ENCODE measurements at regions not wholly inside any gene's neighbourhood (a gene's known extent, or its start where the extent isn't known, plus 50 kb on each side); places are given as distances from the start of the nearest gene placed in this dataset.
"Not testable (repeated sequence)": the region's sequence is repeated elsewhere in the genome, so short reads cannot be mapped to it uniquely, and the experiment has no call there.

DNA sequence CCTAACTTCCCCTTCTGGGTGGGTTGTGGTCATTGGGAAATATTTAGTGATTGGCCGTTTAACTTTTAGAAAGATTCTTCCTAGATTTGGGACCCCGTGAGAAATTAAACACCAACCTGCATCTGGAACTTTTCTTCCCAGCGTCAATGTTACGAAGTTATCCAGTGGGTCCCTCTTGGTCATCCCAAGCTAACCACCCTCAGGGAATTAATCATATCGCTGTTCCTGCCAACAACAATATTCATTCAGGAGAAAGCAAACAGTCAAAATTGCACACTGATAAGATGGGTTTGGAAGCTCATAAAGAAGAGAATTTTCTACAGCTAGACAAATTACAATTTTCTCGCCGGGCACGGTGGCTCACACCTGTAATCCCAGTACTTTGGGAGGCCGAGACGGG, 121.2 kb upstream of the STX18 start:
- DNase-seq, result no peak

DNA sequence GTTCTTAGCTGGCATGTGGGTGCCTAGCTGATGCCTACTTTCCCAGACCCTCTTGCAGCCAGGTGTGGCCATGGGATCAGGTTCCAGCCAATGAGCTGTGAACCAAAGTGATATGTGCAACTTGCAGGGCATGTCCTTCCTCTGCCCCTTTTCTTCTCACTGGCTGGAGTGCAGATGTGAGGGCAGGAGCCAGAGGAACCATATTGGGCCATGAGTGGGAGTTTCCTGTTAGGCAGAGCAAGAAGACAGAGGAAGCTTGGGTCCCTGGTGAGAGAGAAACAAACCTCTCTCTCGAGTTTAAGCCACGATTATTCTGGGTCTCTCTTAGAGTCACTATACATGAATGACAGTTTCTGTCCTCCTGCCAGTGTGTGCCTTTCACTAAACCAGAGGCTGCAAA, 120.4 kb upstream of the STX18 start:
- DNase-seq, result peak; percentile 1 to 4

DNA sequence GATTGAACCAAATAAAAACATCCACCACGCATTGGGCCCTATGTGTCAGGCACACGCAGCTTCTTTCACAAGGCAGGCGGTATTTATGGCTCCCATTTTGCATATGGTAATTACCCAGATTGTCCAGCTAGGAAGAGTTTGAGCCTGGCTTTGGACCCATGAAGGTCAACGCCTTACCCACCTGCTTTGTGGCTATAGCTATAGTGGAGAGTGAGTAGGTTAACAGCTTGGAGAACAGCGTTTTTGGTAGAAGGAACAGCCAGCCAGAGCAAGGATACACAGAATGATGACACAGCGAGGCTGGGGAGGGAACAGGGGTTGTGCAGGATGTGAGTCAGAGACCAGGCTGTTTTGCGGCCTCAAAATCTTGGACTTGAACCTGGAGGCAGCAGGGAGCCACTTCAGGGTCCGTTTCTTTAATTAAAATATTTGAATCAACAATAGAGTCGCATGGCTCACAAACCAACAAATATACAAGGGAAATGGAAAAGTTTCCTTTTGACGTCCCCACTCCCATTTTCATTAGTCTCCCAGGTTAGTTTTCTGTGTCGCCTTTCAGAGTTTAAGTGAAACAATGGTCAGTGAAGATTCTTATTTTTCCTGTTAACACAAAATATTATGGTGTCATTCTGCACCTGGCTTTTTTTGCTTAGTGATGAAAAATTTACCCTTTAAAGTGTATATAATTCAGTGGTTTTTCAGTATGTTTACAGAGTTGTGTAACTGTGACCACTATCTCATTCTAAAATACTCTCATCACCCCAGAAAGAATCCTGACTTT, 118.2 kb upstream of the STX18 start:
- peak; percentile 3 to 8 for DNase-seq

DNA sequence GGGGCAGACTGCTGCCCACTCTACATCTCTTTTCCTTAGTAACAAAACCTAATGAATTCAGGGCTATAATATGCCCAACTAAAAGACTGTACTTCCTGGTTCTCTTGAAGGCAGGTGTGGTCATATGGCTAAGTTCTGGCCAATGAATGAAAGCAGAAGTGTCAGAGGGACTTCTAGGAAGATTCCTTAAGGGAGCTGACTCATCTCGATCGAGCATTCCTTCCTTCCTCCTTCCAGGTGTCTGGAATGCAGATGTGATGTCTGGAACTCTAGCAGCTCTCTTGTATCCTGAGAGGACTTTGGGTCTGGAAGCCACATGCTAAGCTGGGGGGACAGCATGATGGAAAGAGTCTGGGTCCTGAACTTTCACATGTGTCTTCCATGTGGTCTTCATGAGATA, 116.2 kb upstream of the STX18 start:
- DNase-seq, result no peak

DNA sequence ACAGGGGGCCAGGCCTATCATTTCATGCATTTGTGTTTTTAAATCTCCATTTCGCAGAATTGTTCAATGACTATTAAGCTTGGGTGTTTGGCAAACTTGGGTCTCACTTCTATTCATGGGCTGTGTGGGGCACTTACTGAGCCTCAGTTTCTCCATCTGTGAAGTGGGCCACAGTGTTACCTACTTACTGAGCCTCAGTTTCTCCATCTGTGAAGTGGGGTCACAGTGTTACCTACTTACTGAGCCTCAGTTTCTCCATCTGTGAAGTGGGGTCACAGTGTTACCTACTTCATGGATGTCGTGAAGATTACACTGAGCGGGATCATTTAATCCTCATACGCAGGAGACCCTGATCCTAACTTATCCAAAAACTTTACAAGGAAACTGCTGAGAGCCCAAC, 115.1 kb upstream of the STX18 start:
- no peak for DNase-seq

DNA sequence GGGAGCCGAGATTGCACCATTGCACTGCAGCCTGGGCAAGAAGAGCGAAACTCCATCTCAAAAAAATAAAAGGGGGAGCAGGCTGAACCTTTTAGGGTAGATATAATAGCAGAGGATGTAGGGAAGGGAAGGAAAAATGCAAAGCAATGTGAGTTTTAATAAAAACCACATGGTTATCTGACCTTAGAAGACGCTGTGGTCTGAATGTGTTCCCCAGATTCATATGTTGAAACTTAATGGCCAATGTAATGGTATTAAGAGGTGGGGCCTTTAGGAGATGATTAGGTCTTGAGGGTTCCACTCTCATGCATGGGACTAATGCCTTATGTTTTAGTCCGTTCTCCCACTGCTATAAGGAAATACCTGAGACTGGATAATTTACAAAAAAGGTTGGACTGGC, 114.1 kb upstream of the STX18 start:
- no peak for DNase-seq

DNA sequence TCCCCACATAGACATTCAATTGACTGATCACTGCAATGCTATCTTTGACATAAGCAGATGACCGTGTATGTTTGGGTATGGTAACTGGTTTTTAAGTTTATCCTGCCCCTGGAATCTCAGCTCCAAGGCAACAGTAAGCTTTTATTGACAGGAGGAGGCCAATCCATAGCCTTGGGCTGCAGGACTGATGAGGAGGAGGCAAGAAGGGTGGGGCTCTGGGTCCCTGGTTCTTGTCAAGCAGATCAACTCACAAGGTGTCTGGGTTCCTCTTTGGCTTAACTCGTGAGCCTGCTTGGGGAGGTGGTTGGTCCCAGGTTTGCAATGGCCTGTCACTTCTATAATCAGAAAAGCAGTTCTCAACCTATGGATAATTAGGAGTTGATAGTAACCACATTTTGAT, 113.2 kb upstream of the STX18 start:
- DNase-seq, result no peak

DNA sequence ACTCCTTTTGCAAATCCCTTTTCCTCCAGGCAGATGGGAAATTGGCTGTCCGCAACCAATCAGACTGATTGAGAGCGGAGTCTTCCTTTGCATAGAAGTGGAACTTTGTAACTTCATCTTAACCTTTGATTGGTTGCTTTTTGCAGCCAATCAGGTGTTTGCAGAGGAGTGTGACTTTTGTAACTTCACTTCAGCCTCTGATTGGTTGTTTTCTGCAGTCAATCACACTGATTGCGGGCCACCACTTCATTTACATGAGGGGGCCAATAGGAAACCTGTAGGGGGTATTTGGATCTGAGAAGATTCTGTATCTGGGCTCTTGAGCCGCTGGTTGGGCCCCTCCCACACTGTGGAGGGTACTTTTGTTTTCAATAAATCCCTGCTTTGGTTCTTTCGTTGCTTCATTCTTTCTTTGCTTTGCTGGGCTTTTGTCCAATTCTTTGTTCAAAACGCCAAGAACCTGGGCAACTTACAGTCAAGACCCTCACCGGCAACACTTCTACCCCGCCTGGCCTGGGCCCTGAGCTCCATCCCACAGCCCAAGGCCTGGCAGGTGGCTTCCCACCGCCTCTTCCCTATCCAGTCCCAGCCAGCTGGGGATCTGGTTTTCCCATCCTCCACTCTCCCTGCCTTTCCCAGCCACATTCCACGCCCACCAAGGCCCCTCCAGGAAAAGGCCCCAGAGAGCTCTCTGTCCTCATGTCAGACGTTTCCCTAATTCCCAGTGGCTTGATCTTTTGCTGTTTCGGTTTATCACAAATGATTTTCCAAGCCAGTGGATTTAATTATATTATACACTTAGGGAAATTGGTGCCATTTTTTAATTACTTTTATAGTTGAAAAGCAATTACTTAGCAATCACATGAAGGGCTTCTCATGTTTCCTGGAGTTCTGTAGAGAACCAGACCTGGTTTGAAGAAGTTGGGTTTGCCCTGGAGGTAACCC, 110.2 kb upstream of the STX18 start:
- no peak for DNase-seq

DNA sequence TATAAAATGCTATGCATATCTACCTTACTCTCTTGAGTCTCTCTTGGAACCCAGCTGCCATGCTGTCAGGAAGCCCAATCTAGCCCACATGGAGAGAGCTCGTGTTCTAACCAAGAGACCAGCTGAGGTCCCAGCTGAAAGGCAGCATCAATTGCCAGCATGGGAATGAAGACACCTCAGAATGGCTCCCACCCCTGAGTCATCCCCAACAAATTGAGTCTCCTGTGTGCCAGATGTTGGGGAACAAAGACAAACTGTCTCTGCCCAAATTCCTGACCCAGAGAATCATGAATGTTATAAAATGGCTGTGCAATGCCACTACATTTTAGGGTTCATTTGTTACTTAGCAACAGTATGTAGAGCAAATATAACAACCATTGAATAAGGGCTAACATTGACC, 105.2 kb upstream of the STX18 start:
- no peak for DNase-seq

DNA sequence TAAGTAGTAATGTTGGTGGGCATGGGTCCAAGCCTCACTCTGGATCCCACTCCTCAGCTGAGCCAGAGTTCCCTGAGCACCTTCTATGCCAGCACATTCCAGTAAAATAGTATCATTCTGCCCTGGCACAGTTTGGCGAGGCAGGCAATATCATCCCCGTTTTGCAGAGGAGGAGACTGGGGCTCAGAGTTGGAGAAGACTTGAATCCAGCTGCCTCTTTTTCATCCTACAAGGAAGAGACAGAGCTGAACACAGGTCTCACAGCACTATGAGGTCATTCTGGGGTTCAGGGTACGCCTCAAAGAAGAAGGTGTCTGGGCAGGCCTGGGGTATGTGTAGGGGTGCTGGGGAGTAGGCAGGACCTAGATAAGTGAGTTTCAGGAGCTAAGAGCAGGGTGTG, 103.9 kb upstream of the STX18 start:
- DNase-seq, result no peak

DNA sequence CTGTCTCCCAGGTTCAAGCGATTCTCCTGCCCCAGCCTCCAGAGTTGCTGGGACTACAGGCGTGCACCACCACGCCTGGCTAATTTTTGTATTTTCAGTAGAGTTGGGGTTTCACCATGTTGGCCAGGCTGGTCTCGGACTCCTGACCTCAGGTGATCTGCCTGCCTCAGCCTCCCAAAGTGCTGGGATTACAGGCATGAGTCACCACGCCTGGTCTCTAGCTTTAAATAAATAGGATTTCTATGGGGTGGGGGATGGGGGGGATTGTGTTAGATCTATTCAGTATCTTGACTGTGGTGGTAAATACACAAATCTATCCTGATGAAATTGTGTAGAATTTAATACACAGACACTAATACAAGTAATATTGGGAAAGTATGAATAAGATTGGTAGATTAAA, 102.4 kb upstream of the STX18 start:
- not testable (repeated sequence) for DNase-seq

DNA sequence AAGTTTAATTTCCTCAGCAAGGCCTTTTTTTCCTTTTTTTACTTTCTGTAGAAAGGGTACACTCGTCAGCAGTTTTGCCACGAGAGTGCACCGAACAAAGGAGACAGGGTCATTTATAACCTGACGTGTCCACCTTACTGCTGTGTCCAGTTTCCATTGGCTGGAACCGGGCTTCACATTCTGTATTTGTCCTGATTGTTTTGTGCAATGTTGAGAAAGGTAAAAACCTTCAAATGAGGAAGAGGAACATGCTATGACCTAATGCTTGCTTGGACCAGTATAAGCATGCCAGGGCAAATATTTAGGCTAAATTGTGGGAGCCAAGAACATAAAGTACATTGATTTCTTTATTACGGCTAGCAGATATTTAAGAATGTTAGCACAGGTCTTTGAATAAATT, 101.9 kb upstream of the STX18 start:
- not testable (repeated sequence) for DNase-seq

DNA sequence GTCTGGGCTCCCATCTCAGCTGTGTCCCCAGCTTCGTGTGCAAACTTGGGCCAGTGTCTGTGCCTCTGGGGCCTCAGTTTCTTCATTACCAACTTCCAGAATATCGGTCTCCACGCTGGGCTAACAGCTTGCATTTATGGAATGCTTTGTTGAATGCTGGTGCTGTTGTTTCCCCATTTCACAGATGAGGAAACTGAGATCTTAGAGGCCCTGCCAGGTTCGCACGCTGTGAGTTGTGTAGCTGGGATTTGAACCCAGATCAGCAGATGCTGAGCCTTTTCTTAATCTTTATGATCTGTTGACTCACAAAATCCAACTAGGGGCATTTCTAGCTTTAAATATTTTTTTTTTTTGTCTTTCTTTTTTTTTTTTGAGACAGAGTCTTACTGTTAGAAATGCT, 101.5 kb upstream of the STX18 start:
- DNase-seq, result no peak

DNA sequence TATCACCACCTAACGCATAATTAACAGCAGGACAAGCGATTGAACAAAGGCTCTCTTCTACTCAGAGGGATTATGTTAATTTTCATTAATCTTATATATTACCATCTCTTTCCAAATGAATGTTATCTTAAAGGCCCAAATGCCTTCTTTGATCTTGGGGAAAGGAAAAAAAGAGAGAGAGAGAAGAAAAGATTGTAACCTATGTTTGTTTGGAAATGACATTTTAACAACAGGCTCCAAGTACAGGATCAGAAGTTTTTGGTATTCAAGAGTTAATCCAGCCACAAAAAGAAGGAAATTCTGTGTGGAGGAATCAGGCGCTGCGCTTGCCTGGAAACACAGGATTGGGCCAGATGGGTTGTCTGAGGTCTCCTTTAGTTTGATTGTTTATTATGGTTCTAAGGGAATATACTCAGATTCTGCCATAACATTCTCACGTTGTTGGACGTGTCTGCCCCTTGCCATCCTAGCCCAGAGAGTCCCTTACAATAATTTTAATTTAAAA, 100.7 kb upstream of the STX18 start:
- no peak for DNase-seq

DNA sequence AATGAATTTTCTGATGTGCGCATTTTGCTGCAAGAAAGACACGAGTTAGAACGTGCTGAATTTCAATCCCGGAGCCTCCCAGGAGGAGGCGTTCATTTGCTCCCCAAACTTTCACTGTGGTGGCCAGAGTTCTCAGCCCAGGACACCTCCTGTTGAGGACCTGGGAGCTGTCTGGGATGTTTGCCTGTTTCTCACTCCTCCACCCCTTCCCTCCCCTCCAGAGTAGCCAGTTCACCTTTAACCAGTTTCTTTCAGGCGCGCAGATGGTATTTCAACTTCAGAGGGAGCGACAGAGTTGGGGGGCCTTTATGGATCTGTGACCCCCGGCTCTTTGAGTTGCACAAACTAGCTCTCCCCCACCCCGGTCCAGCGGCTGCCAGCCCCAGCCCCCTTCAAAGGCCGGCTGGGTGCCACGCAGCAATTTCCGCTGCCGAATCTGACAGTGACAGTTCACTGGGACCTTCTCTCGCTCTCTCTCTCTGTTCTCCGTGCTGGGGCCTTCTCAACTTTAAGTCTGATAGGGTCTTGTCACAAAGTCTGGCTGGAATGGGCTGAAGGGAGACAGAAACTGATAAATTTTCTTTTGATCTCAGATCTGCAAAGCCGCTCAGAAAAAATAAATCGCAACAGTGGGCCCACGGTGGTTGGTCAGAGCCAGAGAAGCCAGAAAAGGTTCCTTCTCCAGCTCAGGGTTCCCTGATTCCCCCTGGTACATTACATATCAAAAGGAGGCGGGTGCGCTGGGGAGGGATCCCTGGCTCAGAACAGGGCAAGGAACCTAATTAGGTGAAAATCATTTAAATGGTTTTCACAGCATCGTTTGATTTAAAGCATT, 100.0 kb upstream of the STX18 start:
- DNase-seq, result no peak

DNA sequence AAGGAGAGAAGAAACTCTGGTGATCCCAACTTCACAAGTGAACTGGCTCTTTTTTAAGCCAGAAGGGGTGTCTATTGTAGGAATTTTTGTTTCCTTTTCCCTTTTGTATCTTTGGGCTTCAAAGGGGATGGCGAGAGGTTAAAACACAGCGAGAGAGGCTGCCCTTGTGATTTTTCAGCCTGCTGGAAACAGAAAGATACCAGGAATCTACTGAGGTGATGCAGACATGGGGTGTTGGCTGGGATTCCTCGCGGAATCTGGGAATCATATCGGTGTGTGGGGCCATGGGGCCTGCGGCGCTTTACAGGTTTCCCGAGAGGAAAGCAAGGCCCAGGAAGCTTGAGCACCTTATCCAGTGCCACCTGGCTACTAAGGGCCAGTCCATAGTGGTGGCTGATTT, 99.4 kb upstream of the STX18 start:
- no peak for DNase-seq

DNA sequence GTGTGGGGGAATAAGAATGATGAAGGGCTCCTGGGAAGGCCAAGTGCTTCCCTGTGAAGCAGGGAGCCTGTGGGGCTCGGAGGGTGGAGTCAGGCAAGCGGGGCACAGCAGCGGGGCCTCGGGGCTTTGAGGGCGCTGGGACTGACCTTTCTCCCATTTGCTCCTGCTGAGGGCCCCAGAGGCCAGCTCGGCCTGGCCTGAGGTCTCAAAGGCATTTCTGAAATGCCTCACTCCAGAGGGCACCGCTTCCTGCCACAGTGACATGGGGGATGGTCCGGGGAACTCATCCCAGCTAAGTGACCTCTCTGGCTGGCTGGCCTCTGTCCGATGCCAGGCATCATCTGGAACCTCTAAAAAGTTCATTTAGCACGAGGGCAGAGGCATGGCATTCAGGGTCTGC, 98.8 kb upstream of the STX18 start:
- DNase-seq, result no peak

DNA sequence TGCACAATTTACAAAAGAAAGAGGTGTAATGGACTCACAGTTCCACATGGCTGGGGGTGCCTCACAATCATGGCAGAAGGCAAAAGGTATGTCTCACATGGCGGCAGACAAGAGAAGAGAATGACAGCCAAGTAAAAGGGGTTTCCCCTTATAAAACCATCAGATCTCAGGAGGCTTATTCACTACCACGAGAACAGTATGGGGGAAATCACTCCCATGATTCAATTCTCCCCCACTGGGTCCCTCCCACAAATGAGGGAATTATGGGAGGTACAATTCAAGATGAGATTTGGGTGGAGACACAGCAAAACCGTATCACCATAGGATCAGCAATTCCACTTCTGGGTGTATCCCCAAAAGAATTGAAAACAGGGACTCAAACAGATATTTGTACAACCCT, 97.5 kb upstream of the STX18 start:
- no peak for DNase-seq

DNA sequence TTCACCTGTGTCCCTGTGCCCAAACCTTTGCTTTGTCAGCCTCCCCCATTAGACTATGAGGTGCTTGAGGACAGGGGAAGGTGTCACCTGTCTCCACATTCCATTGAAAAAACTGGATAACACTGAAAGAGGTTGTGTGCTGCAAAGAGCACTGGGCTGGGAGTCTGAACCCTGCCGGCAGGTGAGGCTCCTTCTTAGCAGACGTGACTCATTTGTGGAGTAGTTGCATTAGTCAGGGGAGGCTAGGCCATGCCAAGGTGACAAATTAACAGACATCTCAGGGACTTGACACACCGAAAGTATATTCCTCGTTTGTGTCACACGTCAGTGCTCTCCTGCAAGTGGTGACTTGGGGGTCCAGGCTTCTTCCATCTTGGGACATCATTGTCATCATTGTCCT, 95.9 kb upstream of the STX18 start:
- no peak for DNase-seq

DNA sequence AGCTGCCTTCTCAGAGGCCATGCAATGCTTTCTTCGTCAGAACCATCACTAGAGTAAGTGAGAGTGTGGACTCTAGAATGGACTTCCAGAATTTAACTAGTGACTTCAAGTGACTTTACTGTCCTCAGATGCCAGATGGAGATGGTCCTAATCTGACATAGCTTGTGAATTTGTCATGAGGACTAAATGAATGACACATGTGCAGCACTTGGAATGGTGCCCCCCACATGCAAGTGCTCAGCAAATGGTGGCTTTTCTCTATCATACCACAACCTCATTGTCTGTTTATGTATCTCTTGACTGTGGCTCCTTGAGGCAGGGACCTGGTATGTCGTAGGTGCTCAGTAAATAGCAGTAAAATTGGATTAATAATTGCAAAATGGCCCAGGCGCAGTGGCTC, 91.6 kb upstream of the STX18 start:
- no peak for DNase-seq

DNA sequence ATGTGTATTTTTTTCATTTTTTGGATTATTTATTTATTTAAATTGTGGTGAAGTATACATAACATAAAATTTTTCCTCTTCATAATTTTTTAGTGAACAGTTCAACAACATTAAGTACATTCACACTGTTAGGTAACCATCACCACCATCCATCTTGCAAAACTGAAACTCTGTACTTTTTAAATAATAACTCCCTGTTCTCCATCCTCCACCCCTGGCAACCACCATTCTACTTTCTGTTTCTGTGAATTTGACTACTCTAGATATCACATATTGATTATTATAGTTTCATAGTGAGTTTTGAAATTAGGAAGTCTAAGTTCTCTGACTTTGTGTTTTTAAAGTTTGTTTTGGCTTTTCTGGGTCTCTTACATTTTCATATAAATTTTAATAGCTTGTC, 89.3 kb upstream of the STX18 start:
- DNase-seq, result no peak

DNA sequence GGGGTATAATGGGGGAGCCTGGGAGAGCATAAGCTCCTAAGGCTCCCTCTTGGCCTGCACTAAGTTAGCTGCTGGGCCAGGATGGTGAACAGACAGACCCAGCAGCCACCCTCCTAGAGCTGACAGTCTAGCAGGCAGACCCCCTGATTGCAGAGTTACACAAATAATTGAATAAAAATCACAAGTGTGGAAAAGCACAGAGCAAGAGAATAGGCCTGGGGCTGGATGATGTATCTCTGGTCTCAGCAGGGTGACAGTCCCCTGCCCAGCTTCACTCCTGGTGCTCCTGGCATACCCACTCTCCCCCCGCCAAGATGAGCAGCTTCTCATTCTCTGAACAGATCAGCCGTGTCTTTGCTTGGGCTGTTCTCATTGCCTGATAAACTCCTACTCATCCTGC, 86.1 kb upstream of the STX18 start:
- DNase-seq, result no peak

DNA sequence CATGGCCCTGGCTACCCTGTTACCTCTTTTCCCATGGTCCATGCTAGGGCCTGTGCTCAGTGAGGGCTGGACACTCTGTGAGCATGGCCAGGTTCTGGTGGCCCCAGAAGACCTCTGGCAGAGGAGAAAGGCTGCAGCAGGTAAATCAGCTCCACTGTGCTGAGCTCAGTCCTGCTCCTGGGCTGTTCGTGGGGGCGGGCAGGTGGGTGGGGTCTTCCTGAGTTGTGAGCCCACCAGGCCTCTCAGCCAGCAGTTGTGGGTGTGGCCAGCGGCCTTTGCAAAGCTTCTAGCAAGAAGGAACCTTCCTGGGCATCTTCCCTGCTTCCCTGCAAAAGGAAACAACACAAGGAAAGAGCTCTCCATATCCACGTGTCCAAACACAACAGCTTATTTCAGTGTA, 85.3 kb upstream of the STX18 start:
- no peak for DNase-seq
